Loucy (cell line): ENCODE measurements at regions not wholly inside any gene's neighbourhood (a gene's known extent, or its start where the extent isn't known, plus 50 kb on each side); places are given as distances from the start of the nearest gene placed in this dataset.

Experiments
- H2AFZ ChIP-seq: fragments of 200-600 bp; sonication (generic); 2 replicates; pipeline ENCODE4 v1.6.0; 2016; ENCODE audit warnings: antibody characterized with exemption, mild to moderate bottlenecking, low read length, moderate library complexity
- H3F3A ChIP-seq: fragments of 200-600 bp; 2 replicates; pipeline ENCODE4 v1.6.0; 2016; ENCODE audit warnings: antibody characterized with exemption, low read depth, mild to moderate bottlenecking
- H3K27me3 ChIP-seq: fragments of 200-600 bp; sonication (generic); 2 replicates; pipeline ENCODE4 v1.6.1; 2014; ENCODE audit warnings: low read length, mild to moderate bottlenecking; ENCODE audit not compliant: insufficient read depth, poor library complexity, severe bottlenecking
- H3K36me3 ChIP-seq: fragments of 200-600 bp; sonication (generic); 2 replicates; pipeline ENCODE4 v1.6.1; 2016; ENCODE audit warnings: low read length; ENCODE audit not compliant: insufficient read depth
- H3K4me1 ChIP-seq: fragments of 200-600 bp; sonication (generic); 2 replicates; pipeline ENCODE4 v1.5.1; 2014; ENCODE audit warnings: low read length, mild to moderate bottlenecking; ENCODE audit not compliant: insufficient read depth, poor library complexity, severe bottlenecking
- H3K4me2 ChIP-seq: fragments of 200-600 bp; sonication (generic); 2 replicates; pipeline ENCODE4 v1.6.0; 2014; ENCODE audit warnings: antibody characterized with exemption, low read length, low read depth, mild to moderate bottlenecking; ENCODE audit not compliant: poor library complexity, severe bottlenecking
- H3K4me3 ChIP-seq: fragments of 200-600 bp; sonication (generic); 2 replicates; pipeline ENCODE4 v1.5.1; 2014; ENCODE audit warnings: low read length, mild to moderate bottlenecking, mixed read lengths; ENCODE audit not compliant: poor library complexity, severe bottlenecking
- H3K79me2 ChIP-seq: fragments of 200-600 bp; sonication (generic); 2 replicates; pipeline ENCODE4 v1.6.1; 2014; ENCODE audit warnings: low read length; ENCODE audit not compliant: insufficient read depth
- H3K9ac ChIP-seq: fragments of 200-600 bp; sonication (generic); 2 replicates; pipeline ENCODE4 v1.6.0; 2014; ENCODE audit warnings: mild to moderate bottlenecking, low read depth, low read length, moderate library complexity; ENCODE audit not compliant: poor library complexity, severe bottlenecking
- H3K9me2 ChIP-seq: fragments of 200-600 bp; sonication (generic); replicated peaks from 2 replicates; pipeline ENCODE4 v1.6.1; 2016; ENCODE audit warnings: low read depth, low read length, mixed read lengths
- H3K9me3 ChIP-seq: fragments of 200-600 bp; sonication (generic); 2 replicates; pipeline ENCODE4 v1.6.1; 2014; ENCODE audit warnings: mild to moderate bottlenecking, antibody characterized with exemption, low read length, low read depth; ENCODE audit not compliant: insufficient read depth
- H4K20me1 ChIP-seq: fragments of 200-600 bp; sonication (generic); 2 replicates; pipeline ENCODE4 v1.6.0; 2014; ENCODE audit warnings: antibody characterized with exemption, low read length, mild to moderate bottlenecking; ENCODE audit not compliant: insufficient read depth, poor library complexity, severe bottlenecking
- EZH2phosphoT487 ChIP-seq: fragments of 200-600 bp; IDR thresholded peaks from 2 replicates; pipeline ENCODE4 v1.6.1; 2018; ENCODE audit warnings: antibody characterized with exemption, mild to moderate bottlenecking, moderate library complexity, borderline replicate concordance
- TF ChIP-seq, protein P1 (sequence below): fragments of 200-600 bp; sonication (generic); conservative IDR thresholded peaks from 2 replicates; pipeline ENCODE4 v1.5.1; 2014; ENCODE audit warnings: mild to moderate bottlenecking, antibody characterized with exemption, low read length

DNA sequence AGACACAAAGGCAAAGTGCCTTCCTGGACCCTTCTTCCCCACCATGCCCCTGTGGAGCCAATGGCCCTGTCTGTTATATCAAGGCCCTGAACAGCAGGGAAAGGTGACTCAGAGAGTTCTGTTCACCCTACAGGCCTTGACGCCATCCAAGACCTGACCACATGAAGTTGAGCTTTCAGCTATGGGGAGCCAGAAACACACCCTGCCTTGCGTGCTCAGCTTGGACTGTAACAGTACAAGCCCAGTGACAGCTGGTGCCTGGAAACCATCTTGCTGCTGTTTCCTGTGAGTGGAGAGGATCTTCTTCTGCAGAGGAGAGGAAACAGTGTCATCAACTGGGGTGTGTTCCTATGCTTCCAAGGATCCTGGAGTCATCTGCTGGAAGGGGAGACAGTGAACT is 165.0 kb upstream of the IRF2BP2 start:
- no peak overlapping the region for H3K9ac ChIP-seq
- no peaks in the 10 kb centered on the region for H3K9me2 ChIP-seq
- H3F3A ChIP-seq = 0 out of 2 replicates have a peak, but pooled peaks cover 7% of the 10 kb centered on the region
- H3K36me3 ChIP-seq = no peaks in the 10 kb centered on the region
- TF ChIP-seq, protein P1, sequence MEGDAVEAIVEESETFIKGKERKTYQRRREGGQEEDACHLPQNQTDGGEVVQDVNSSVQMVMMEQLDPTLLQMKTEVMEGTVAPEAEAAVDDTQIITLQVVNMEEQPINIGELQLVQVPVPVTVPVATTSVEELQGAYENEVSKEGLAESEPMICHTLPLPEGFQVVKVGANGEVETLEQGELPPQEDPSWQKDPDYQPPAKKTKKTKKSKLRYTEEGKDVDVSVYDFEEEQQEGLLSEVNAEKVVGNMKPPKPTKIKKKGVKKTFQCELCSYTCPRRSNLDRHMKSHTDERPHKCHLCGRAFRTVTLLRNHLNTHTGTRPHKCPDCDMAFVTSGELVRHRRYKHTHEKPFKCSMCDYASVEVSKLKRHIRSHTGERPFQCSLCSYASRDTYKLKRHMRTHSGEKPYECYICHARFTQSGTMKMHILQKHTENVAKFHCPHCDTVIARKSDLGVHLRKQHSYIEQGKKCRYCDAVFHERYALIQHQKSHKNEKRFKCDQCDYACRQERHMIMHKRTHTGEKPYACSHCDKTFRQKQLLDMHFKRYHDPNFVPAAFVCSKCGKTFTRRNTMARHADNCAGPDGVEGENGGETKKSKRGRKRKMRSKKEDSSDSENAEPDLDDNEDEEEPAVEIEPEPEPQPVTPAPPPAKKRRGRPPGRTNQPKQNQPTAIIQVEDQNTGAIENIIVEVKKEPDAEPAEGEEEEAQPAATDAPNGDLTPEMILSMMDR = no peak
- TF ChIP-seq EZH2phosphoT487 = no peak
- H3K4me2 ChIP-seq = no peak overlapping the region
- H3K27me3 ChIP-seq = peaks cover 8% of the 10 kb centered on the region
- H4K20me1 ChIP-seq = no peaks in the 10 kb centered on the region
- peaks cover 42% of the 10 kb centered on the region for H3K4me1 ChIP-seq
- H3K79me2 ChIP-seq = no peaks in the 10 kb centered on the region
- no peak overlapping the region for H2AFZ ChIP-seq
- H3K9me3 ChIP-seq = no peaks in the 10 kb centered on the region
- no peak overlapping the region for H3K4me3 ChIP-seq

DNA sequence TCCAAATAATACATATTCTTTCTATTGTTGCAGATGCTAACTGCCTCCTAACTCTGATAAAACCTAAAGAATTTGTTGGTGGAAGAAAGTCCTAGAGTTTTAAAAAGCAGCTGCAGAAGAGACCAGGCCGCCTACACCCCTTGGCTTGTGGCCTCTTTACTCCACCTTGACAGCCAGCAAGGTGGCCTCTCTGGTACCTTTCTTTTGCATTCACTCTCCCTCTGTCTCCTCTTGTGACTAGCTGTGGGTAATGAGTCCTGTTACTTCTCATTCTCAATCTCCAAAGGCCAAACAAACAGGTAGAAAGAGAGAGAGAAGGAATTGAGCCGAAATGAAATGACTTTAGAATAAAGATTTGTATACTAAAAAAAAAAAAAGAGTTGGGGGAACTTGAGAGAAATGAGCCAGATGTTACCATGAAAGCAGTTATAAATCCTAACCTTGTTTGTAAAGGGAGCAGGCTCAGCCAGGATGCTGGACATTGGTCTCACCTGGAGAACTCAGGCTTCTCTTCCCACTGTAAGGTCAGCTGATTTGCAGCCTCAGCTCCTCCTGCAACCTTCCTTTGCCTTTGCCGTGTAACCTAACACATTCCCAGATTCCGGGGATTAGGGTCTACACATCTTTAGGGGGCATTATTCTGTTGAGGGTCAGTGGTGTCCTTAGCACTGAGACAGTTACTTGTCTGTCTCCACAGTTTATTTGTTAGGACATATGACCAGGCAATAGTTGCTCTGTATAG is 164.1 kb upstream of the IRF2BP2 start:
- Histone ChIP-seq H4K20me1 (no peaks in the 10 kb centered on the region), H3F3A (0 out of 2 replicates have a peak, but pooled peaks cover 7% of the 10 kb centered on the region), H3K9ac (no peak overlapping the region), H3K4me3 (no peak overlapping the region), H3K4me1 (peaks cover 48% of the 10 kb centered on the region), H3K9me3 (no peaks in the 10 kb centered on the region), H3K27me3 (peaks cover 8% of the 10 kb centered on the region), H3K9me2 (no peaks in the 10 kb centered on the region), H3K36me3 (no peaks in the 10 kb centered on the region), H3K4me2 (no peak overlapping the region), H3K79me2 (no peaks in the 10 kb centered on the region), H2AFZ (no peak overlapping the region)
- TF ChIP-seq, protein P1 = no peak
- TF ChIP-seq EZH2phosphoT487 = no peak

DNA sequence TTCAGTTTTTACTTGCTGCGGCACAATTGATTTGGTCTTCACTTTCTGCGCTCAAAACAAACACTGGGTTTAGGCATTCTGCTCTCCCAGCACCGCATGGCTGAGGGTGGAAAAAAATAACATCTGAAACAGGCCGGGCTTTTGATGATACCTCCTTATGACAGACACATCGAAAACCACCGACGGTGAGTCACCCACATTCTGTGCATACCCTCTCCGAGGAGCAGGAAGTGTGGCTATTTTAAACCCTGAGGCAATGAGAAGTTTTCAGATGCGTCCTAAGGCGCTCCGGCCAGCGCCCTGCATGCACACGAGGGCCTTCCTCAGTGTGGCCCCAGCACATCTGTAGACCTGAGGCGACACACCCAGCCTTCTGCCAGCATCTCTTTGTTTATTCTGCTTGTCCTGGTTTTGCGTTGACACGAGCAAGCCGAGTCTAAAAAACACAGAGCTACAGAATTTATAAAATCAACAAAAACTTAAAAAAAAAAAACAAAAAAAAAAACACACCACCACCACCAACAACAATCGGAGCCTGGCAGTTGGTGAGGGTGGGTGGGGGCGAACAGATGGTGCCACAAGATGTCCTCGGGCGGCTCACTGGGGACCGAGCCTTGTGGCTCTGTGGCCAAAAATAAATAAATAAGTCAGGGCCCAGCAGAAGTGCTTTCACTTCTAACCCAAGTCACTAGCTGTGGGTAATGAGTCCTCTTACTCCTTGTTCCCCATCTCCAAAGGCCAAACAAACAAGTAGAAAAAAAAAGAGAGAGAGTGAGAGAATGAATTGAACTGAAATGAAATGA is 162.6 kb upstream of the IRF2BP2 start:
- Histone ChIP-seq H3K4me1 (peaks cover 54% of the 10 kb centered on the region), H4K20me1 (no peaks in the 10 kb centered on the region), H3K4me3 (peak overlapping the region; percentile 53), H3F3A (0 out of 2 replicates have a peak, but pooled peaks cover 7% of the 10 kb centered on the region), H3K79me2 (no peaks in the 10 kb centered on the region), H2AFZ (peak overlapping the region; percentile 17; the same call in 1 of the 2 replicates), H3K4me2 (peak overlapping the region; percentile 85), H3K9me2 (no peaks in the 10 kb centered on the region), H3K9me3 (no peaks in the 10 kb centered on the region), H3K27me3 (peaks cover 8% of the 10 kb centered on the region), H3K9ac (peak overlapping the region; percentile 87), H3K36me3 (no peaks in the 10 kb centered on the region)
- no peak for TF ChIP-seq EZH2phosphoT487
- TF ChIP-seq, protein P1 = no peak
